ENCODE measurements at regions not wholly inside any gene's neighbourhood (a gene's known extent, or its start where the extent isn't known, plus 50 kb on each side); places are given as distances from the start of the nearest gene placed in this dataset.

DNA sequence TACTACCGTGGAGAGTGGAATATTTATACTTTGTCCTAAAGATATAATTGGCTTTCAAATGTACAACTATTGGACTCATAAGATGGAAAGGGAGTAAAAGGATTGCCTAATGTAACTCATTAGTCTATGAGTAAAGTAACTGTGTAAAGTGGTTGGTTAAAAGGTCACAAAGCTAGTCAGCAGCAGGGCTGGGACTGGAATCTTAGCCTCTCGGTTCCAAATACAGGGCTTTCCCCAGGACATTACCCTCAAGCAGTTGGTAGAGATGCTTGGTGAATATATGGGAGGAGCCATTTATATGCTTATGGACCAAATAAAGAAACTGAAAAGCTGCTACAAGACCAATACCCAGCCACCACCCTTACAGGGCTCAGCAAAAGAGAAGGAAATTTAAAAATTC is 283.7 kb downstream of the HLX start:
- TF ChIP-seq, protein P1, sequence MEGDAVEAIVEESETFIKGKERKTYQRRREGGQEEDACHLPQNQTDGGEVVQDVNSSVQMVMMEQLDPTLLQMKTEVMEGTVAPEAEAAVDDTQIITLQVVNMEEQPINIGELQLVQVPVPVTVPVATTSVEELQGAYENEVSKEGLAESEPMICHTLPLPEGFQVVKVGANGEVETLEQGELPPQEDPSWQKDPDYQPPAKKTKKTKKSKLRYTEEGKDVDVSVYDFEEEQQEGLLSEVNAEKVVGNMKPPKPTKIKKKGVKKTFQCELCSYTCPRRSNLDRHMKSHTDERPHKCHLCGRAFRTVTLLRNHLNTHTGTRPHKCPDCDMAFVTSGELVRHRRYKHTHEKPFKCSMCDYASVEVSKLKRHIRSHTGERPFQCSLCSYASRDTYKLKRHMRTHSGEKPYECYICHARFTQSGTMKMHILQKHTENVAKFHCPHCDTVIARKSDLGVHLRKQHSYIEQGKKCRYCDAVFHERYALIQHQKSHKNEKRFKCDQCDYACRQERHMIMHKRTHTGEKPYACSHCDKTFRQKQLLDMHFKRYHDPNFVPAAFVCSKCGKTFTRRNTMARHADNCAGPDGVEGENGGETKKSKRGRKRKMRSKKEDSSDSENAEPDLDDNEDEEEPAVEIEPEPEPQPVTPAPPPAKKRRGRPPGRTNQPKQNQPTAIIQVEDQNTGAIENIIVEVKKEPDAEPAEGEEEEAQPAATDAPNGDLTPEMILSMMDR (IDR thresholded peaks at IDR 0.05) = no peak
- TF ChIP-seq EZH2 (IDR thresholded peaks at IDR 0.05; ENCODE audit: borderline replicate concordance, insufficient read depth, low read depth, low read length, poor library complexity, severe bottlenecking) = no peak

All from B cell (primary cell).